Body of pancreas (tissue), 4 donors: ENCODE measurements at regions not wholly inside any gene's neighbourhood (a gene's known extent, or its start where the extent isn't known, plus 50 kb on each side); places are given as distances from the start of the nearest gene placed in this dataset.

ENCODE experiments used
- POLR2A ChIP-seq, 3 donors: fragments of 450-650 bp; IDR thresholded peaks; one replicate each; pipeline ENCODE4 v1.6.1; 2016; ENCODE audit warnings: antibody characterized with exemption in 3 of 3, mild to moderate bottlenecking in 2 of 3
- TF ChIP-seq, protein P1 (sequence below), 7 experiments: fragments of 450-650 bp in 4 of 7; fragments of 200-600 bp in 3 of 7; sonication (generic) in 3 of 7; IDR thresholded peaks; one replicate each; pipeline ENCODE4 v1.5.1; 2016 to 2019; ENCODE audit warnings: antibody characterized with exemption in 7 of 7

DNA sequence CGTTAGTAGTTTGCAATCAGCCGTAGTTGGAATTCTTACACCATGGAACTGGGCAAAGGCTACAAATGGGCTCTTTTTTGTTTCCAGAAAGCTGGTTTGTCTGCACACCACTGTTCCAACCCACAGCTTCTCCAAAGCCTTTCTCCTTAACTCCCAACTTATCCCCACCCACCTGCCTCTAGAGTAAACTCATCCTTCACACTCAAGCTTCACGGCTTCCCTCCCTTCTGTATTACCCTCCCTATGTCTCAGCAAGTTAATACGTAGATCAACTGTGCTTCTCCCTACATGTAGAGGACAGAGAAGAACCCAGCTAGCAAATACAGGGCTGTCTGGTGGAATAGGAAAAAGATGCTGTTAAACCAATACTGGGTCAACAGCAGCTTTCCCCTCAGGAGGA is 363.0 kb upstream of the IL12A start:
- TF ChIP-seq, protein P1, sequence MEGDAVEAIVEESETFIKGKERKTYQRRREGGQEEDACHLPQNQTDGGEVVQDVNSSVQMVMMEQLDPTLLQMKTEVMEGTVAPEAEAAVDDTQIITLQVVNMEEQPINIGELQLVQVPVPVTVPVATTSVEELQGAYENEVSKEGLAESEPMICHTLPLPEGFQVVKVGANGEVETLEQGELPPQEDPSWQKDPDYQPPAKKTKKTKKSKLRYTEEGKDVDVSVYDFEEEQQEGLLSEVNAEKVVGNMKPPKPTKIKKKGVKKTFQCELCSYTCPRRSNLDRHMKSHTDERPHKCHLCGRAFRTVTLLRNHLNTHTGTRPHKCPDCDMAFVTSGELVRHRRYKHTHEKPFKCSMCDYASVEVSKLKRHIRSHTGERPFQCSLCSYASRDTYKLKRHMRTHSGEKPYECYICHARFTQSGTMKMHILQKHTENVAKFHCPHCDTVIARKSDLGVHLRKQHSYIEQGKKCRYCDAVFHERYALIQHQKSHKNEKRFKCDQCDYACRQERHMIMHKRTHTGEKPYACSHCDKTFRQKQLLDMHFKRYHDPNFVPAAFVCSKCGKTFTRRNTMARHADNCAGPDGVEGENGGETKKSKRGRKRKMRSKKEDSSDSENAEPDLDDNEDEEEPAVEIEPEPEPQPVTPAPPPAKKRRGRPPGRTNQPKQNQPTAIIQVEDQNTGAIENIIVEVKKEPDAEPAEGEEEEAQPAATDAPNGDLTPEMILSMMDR (IDR thresholded peaks at IDR 0.05): no peak
- no peak for TF ChIP-seq POLR2A (IDR thresholded peaks at IDR 0.05)
